NCI-H2029 (cell line): ENCODE measurements at regions not wholly inside any gene's neighbourhood (a gene's known extent, or its start where the extent isn't known, plus 50 kb on each side); places are given as distances from the start of the nearest gene placed in this dataset.

Experiments
- DNase-seq: peaks from one replicate; lab custom pipeline; 2025; lab: John Stamatoyannopoulos, UW

- no peak for DNase-seq
These were observed 219.1 kb downstream of the SOCS6 start for GRCh38 chr18:70507970-70508369.

DNA sequence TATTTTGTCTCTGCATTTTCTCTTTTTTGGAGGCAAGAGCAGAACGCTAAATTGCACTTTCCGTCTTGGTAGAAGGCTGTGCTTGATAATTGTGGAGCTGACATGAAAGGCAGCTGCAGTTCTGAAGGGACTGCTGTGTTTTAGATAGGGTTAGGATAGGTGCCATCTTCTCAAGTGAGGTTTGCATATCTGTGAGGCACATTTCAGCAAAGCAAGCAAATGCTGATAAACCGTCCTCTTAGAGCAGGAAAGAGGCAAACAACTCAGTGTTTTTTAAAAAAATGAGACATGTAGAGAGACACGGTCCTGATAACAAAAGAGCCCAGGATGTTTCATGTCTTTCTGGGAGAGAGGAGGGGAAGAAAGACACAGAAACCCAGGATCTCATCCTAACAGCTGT lies 217.7 kb downstream of the SOCS6 start:
- DNase-seq: no peak

GRCh38 chr18:70503060-70503459 lies 214.2 kb downstream of the SOCS6 start:
- DNase-seq: no peak

DNA sequence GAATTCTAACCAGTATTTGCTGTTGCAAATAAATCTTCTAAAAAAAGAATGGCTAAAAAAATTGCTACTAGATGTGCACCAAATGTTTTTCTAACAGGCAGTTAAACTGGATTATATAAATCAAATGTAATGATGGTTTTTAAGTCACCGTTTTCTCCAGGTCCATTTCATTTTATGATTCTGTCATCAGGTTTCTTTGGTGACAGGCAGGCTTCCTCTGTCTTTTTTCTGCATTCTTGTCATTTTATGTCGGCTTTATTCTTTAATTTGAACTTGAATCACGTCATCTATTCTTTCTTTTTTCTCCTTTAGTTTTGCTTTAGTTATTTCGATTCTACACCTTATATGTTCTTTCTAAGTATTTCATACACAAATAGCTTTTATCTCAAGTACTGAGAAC lies 212.5 kb downstream of the SOCS6 start:
- no peak for DNase-seq

DNA sequence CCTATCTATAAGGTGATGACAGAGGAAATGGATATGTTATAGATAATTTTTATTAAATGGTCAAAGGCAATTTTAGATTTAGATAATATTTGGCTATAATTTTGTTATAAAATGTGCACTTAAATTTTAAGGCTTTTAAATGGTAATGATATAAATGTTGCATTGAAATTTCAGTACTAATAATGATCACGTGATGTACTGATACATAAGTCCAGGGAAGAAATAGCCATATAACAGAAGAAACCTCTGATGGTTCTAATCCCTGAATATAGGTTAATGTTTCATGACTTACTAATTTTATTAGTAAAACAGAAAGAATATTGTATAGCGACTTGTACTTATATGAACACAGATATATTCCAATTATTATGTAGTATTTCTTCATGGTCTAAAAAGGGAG lies 211.9 kb downstream of the SOCS6 start:
- no peak for DNase-seq

DNA sequence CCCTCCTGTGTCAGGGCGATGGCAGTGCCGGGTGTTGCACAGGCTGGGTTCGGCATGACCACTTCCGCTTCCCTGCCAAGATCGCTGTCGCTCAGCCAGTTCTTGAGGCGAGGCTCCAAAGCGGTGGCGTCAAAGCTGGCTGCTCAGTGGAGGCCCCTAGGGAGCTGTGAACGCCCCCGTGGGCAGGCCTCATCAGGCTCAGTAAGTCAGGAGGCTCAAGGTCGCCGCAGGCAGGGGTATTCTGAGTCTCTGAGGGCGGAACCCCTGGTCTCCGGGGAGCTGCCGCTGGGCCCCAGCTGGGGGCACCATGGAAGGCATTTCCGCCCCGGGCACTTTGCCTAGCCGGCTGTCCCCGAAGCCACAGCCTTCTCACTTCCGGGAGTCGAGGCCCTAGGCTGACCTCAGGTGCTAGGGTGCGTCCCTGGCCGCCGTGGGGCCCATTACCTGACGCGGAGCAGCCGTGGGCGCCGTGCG lies 210.4 kb downstream of the SOCS6 start:
- DNase-seq: no peak

DNA sequence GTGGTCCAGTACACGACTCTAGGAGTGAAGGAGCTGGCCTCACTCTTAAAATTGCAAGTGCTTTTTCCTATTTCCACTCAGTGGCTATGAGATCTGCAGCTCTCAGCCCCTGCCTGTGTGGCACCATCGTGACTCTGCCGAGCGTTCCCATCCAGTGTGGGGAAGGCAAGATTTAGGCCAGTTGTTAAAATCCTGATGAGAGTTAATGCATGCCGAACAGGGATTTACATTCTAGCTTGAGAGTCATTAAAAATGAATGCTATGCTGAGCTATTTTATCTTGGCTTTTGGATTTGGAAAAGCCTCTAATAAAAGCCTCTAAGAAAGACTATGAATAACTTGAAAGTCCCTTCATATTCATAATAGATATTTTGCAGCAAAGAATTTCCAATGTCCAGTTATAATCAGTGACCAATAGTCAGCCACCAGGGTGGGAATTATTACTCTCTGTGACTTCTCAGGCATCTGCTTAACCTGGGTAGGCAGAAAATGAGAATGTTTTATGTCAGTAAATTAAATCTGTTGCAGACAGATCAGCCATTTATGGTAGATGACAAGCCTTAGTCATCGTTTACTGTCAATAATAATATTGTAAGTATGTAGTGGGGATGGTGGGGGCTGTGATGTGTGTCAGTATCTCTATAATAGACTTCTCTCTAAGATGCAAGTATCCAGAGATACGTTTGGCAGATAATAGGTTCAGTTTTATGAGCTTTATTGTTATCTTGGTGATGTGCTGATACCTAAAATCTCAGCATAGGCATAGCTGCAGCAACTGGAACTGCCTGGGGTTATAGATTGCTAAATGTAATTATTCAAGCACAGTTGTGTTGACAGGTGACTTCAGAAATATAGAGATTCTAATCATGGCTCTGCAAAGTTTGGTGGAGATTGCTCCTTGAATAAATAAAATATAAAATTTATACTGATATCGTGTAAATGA lies 207.8 kb downstream of the SOCS6 start:
- DNase-seq: no peak

GRCh38 chr18:70494524-70494923 lies 205.7 kb downstream of the SOCS6 start:
- DNase-seq: no peak

- DNase-seq: no peak
These were observed 204.6 kb downstream of the SOCS6 start for GRCh38 chr18:70493461-70493860.

DNA sequence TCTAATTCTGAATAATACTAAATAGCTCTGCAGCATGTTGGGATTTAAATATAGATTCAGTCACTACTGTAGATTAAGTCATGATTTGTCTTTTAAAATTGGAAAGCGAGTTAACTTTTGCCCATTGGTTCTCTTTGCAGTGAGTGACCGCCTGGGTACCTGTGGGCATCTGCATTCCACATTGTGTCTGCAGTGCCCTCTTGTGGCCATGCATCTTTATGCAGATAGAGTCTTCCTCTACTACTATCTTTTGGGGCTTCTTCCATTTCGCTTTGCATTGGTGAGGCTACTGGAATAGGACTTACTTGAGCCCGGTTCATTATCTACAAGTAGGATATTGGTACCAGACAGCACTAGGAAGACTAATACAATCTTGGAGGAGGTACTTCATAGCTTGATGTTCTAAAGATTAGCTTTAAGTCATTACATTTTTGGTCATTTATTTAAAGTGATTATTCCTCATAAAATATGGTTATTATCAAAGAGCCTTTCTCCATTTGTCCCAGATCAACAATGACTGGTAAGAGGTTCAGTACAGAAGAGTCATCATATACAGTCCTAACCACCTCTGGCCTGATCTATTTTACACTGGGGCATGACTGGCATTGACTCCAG lies 203.0 kb downstream of the SOCS6 start:
- no peak for DNase-seq

- DNase-seq: no peak
These were observed 201.4 kb downstream of the SOCS6 start for GRCh38 chr18:70489986-70490933.

DNA sequence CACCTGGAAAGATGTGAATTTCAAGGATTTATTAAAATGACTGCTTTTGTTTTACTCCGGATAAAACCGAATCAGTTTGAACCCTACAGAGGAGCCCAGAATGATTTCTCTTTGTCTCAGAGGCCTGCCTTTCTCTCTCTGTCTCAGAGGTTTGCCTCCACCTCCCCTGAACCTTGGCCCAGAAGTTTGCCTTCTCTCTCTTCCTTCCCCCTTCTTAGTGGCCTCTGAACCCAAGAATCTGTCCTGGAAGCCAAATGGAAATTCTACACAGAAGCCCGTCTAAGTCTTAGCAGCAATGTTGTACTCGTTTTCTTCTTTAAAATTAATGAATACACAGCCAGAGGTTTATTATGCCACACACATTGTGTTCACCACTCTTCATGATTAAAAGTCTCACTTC lies 200.7 kb downstream of the SOCS6 start:
- DNase-seq: no peak

DNA sequence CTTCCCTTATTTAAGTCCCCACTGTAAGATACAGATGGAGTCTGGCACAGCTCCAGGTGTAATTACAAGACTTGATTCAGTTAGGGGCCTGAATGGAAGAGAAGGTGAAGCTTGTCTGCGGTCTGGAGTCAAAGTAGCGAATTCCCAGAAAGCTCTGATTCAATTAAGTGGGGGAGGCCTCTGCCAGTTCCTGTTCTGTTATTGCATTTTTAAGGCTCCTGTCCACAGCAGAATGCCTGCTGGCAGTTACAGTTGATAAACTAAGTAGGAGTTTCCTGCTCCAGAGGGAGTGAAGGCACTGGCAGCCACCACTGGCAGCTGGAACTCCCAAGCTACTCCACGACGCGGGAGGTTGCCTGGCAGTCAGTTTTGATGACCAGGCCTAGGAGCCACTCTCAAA lies 181.1 kb downstream of the SOCS6 start:
- no peak for DNase-seq

DNA sequence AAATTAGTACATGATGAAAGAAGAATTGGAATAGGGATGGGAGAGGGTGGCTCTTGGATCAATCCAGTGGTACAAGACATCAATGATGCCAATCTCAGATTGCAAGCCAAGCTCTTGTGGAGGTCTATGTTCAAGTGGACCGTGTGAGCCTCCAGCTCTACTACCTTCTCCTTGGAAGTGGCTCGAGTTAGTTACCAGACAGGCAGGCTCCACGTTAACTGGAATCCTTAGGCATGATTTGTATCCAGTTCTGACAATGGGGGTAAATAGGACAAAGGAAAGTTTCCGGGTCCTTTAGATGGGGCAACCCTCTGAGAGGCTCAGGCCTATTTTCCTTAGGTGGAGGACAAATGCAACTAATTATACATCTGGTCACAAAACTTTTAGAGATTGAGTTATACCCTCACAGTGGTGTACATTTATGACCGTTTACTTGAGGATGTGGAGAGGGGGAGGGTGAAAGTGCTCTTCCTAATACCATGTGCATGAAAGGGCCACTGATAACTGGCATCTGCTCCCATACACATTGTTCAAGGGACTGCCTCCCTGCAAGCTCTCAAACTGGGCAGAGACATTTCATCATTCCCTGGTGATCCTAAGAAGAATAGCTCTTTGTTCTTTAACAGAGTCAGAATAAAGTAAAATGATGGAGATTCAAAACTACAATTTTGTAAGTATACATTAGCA lies 180.2 kb downstream of the SOCS6 start:
- no peak for DNase-seq

GRCh38 chr18:70464343-70465114 lies 175.7 kb downstream of the SOCS6 start:
- no peak for DNase-seq

DNA sequence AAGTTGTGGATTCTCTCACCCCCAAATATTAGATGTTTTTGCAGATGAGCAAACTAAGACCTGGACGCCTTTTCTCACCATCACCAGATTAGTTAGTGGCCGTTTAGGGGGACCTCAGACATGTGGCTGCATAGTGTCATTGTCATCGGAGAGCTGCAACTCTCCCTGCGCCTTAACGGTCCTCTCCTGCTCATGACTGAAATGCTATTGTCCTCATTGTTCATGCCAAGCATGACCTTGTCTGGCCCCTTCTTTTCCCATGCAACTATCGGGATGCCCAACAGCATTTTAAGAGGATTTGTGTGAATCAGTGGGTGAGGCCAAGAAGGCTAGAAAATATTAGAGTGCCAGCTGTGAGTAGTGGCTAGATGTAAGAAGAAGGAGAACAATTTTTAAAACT lies 174.2 kb downstream of the SOCS6 start:
- DNase-seq: no peak

- no peak for DNase-seq
These were observed 173.2 kb downstream of the SOCS6 start for GRCh38 chr18:70462078-70462439.

GRCh38 chr18:70461323-70462077 lies 172.7 kb downstream of the SOCS6 start:
- DNase-seq: no peak

DNA sequence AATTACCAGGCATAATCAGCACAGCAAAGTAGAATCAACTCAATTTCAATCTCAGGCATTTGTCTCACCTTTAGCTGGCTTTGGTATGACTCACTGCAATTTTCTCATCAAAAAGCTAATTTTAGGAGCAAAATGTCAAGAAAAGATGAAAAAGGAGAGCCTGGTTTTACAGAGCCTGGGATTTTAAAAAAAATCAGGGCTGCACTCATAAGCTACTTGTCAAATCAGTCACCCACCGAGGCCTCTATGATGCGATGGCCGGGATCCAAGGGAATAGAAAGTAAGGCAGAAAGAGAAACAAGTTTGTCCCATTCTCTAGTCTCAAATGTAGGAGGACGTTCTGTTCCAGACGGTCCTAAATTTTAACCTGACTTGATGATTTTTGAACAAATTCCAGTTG lies 170.9 kb downstream of the SOCS6 start:
- no peak for DNase-seq

GRCh38 chr18:70459251-70459650 lies 170.4 kb downstream of the SOCS6 start:
- no peak for DNase-seq
